Mesenchymal stem cell (in vitro differentiated cells and primary cell): ENCODE measurements at regions not wholly inside any gene's neighbourhood (a gene's known extent, or its start where the extent isn't known, plus 50 kb on each side); places are given as distances from the start of the nearest gene placed in this dataset.

Source experiments
- DNase-seq: peaks from one replicate; pipeline ENCODE4 v3.0.0-alpha.2; 2013
- H2AFZ ChIP-seq: one replicate; pipeline ENCODE4 v1.6.1; 2013; ENCODE audit warnings: low read depth, mild to moderate bottlenecking, control low read depth, inconsistent platforms, low read length, moderate library complexity
- H2AK5ac ChIP-seq: 2 replicates; pipeline ENCODE4 v1.6.1; 2013; ENCODE audit warnings: low read length, moderate library complexity, mild to moderate bottlenecking, inconsistent platforms; ENCODE audit not compliant: severe bottlenecking
- H2BK120ac ChIP-seq: one replicate; pipeline ENCODE4 v1.6.1; 2013; ENCODE audit warnings: low read depth, mild to moderate bottlenecking, inconsistent platforms, low read length, moderate library complexity
- H2BK12ac ChIP-seq, 2 experiments: one replicate each; pipeline ENCODE4 v1.6.1; 2013; ENCODE audit warnings: inconsistent platforms in 2 of 2, low read length in 2 of 2, mild to moderate bottlenecking in 2 of 2, moderate library complexity in 2 of 2, control low read depth in 1 of 2
- H2BK15ac ChIP-seq: one replicate; pipeline ENCODE4 v1.6.1; 2013; ENCODE audit warnings: mild to moderate bottlenecking, low read depth, inconsistent platforms; ENCODE audit not compliant: poor library complexity, severe bottlenecking
- H2BK5ac ChIP-seq: 2 replicates; pipeline ENCODE4 v1.6.1; 2013; ENCODE audit warnings: low read depth, mild to moderate bottlenecking, low read length, control low read depth, inconsistent platforms; ENCODE audit not compliant: poor library complexity, severe bottlenecking
- H3K14ac ChIP-seq, 2 experiments: one replicate each; pipeline ENCODE4 v1.6.1; 2013; ENCODE audit warnings: inconsistent platforms in 2 of 2, low read length in 2 of 2, control low read depth in 1 of 2, mild to moderate bottlenecking in 1 of 2, moderate library complexity in 1 of 2
- H3K18ac ChIP-seq, 2 experiments: one replicate each; pipeline ENCODE4 v1.6.1; 2013; ENCODE audit warnings: inconsistent platforms in 2 of 2, low read length in 2 of 2, control low read depth in 1 of 2, low read depth in 1 of 2, mild to moderate bottlenecking in 1 of 2
- H3K23ac ChIP-seq, 2 experiments: one replicate each; pipeline ENCODE4 v1.6.1; 2013; ENCODE audit warnings: inconsistent platforms in 2 of 2, low read length in 2 of 2, mild to moderate bottlenecking in 2 of 2, moderate library complexity in 2 of 2, control low read depth in 1 of 2
- H3K27ac ChIP-seq: 2 replicates; pipeline ENCODE4 v1.5.1; 2013; ENCODE audit warnings: mild to moderate bottlenecking, moderate library complexity, low read length, control low read depth, inconsistent platforms; ENCODE audit not compliant: poor library complexity, severe bottlenecking
- H3K27me3 ChIP-seq, 2 experiments: 2 replicates each; pipeline versions ENCODE4 v1.6.1 to v1.7.0; 2013; ENCODE audit warnings: low read length in 2 of 2, mild to moderate bottlenecking in 2 of 2, moderate library complexity in 2 of 2, control low read depth in 1 of 2, inconsistent platforms in 1 of 2; ENCODE audit not compliant: control insufficient read depth in 1 of 2, insufficient read depth in 1 of 2
- H3K36me3 ChIP-seq, 2 experiments: 2 replicates each; pipeline versions ENCODE4 v1.6.1 to v1.7.0; 2013; ENCODE audit warnings: low read length in 2 of 2, control low read depth in 1 of 2, inconsistent platforms in 1 of 2, low read depth in 1 of 2, mild to moderate bottlenecking in 1 of 2; ENCODE audit not compliant: insufficient read depth in 2 of 2, control insufficient read depth in 1 of 2
- H3K4ac ChIP-seq, 2 experiments: one replicate each; pipeline ENCODE4 v1.6.1; 2013; ENCODE audit warnings: inconsistent platforms in 2 of 2, low read length in 2 of 2, mild to moderate bottlenecking in 2 of 2, moderate library complexity in 2 of 2, control low read depth in 1 of 2, low read depth in 1 of 2
- H3K4me1 ChIP-seq: 2 replicates; pipeline ENCODE4 v1.6.1; 2013; ENCODE audit warnings: low read depth, low read length, control low read depth; ENCODE audit not compliant: control insufficient read depth, insufficient read depth
- H3K4me2 ChIP-seq: 2 replicates; pipeline ENCODE4 v1.6.1; 2013; ENCODE audit warnings: low read length, mild to moderate bottlenecking, inconsistent platforms; ENCODE audit not compliant: poor library complexity, severe bottlenecking
- H3K4me3 ChIP-seq, 2 experiments: 2 replicates each; pipeline versions ENCODE4 v1.5.1 to v1.7.0; 2013; ENCODE audit warnings: low read length in 2 of 2, mild to moderate bottlenecking in 2 of 2, control low read depth in 1 of 2, low read depth in 1 of 2; ENCODE audit not compliant: insufficient read depth in 1 of 2
- H3K79me1 ChIP-seq: replicated peaks from 2 replicates; pipeline ENCODE4 v1.6.1; 2013; ENCODE audit warnings: mild to moderate bottlenecking, control low read depth, low read length, inconsistent platforms; ENCODE audit not compliant: poor library complexity, severe bottlenecking
- H3K9ac ChIP-seq: 2 replicates; pipeline ENCODE4 v1.7.0; 2013; ENCODE audit warnings: mild to moderate bottlenecking, low read length, moderate library complexity
- H3K9me3 ChIP-seq: 2 replicates; pipeline ENCODE4 v1.7.0; 2013; ENCODE audit warnings: mild to moderate bottlenecking, low read length; ENCODE audit not compliant: control insufficient read depth
- H4K8ac ChIP-seq: one replicate; pipeline ENCODE4 v1.6.1; 2013; ENCODE audit warnings: inconsistent platforms, mild to moderate bottlenecking, low read length, moderate library complexity
- H4K91ac ChIP-seq: one replicate; pipeline ENCODE4 v1.6.1; 2013; ENCODE audit warnings: mild to moderate bottlenecking, low read length, inconsistent platforms
- WGBS: methylation state at CpG from one replicate; pipeline ENCODE4 v1.1.7; 2013; ENCODE audit warnings: mixed read lengths; 5-methylcytosine and 5-hydroxymethylcytosine counted together

GRCh38 chr14:48936362-48936761 lies 649.8 kb downstream of the RPS29 start:
- Histone ChIP-seq H3K9me3 (no peaks in the 10 kb centered on the region), H3K23ac (no peak overlapping the region), H3K9ac (peak overlapping the region; percentile 10), H3K4me1 (no peaks in the 10 kb centered on the region), H2AK5ac (no peak overlapping the region), H3K79me1 (no peaks in the 10 kb centered on the region), H3K4me2 (no peak overlapping the region), H3K14ac (no peak overlapping the region), H2BK15ac (no peak overlapping the region), H3K27me3 (no peaks in the 10 kb centered on the region), H4K91ac (no peak overlapping the region), H3K4me3 (no peak overlapping the region), H3K27ac (no peak overlapping the region), H2BK5ac (no peak overlapping the region), H2BK120ac (no peak overlapping the region), H4K8ac (no peak overlapping the region), H2BK12ac (no peak overlapping the region), H3K18ac (no peak overlapping the region), H3K36me3 (no peaks in the 10 kb centered on the region), H3K4ac (no peak overlapping the region), H2AFZ (no peak overlapping the region)
- WGBS: 43% methylated on average over 1 of the region's 2 CpGs
- DNase-seq: peak; percentile 83

- H2BK12ac ChIP-seq: no peak overlapping the region
- no peak overlapping the region for H3K27ac ChIP-seq
- H4K8ac ChIP-seq: no peak overlapping the region
- no peaks in the 10 kb centered on the region for H3K27me3 ChIP-seq
- no peaks in the 10 kb centered on the region for H3K4me1 ChIP-seq
- no peak overlapping the region for H3K4me3 ChIP-seq
- no peak overlapping the region for H2BK120ac ChIP-seq
- no peak overlapping the region for H3K14ac ChIP-seq
- H3K9ac ChIP-seq: no peak overlapping the region
- no peak overlapping the region for H3K4ac ChIP-seq
- WGBS: 95% methylated on average over 6 of the region's 6 CpGs
- H2AFZ ChIP-seq: no peak overlapping the region
- H3K9me3 ChIP-seq: no peaks in the 10 kb centered on the region
- no peak overlapping the region for H3K4me2 ChIP-seq
- H2BK5ac ChIP-seq: no peak overlapping the region
- no peak overlapping the region for H2AK5ac ChIP-seq
- no peak for DNase-seq
- H4K91ac ChIP-seq: no peak overlapping the region
- no peak overlapping the region for H2BK15ac ChIP-seq
- no peaks in the 10 kb centered on the region for H3K36me3 ChIP-seq
- H3K18ac ChIP-seq: no peak overlapping the region
- H3K23ac ChIP-seq: no peak overlapping the region
- H3K79me1 ChIP-seq: no peaks in the 10 kb centered on the region
Measured at GRCh38 chr14:48925184-48925583, 661.0 kb downstream of the RPS29 start.

GRCh38 chr14:48914921-48915320 lies 671.3 kb downstream of the RPS29 start:
- Histone ChIP-seq H3K4me3 (no peak overlapping the region), H3K4me2 (no peak overlapping the region), H2BK12ac (no peak overlapping the region), H3K18ac (no peak overlapping the region), H3K79me1 (no peaks in the 10 kb centered on the region), H3K27me3 (no peaks in the 10 kb centered on the region), H4K8ac (no peak overlapping the region), H3K9me3 (no peaks in the 10 kb centered on the region), H2BK5ac (no peak overlapping the region), H3K4me1 (peaks cover 2% of the 10 kb centered on the region), H2BK120ac (no peak overlapping the region), H3K9ac (no peak overlapping the region), H3K14ac (no peak overlapping the region), H3K27ac (no peak overlapping the region), H2AK5ac (no peak overlapping the region), H3K23ac (no peak overlapping the region), H2AFZ (no peak overlapping the region), H2BK15ac (no peak overlapping the region), H3K4ac (no peak overlapping the region), H4K91ac (no peak overlapping the region), H3K36me3 (no peaks in the 10 kb centered on the region)
- 73% methylated on average over 2 of the region's 4 CpGs for WGBS
- DNase-seq: no peak

GRCh38 chr14:48914382-48914781 lies 671.8 kb downstream of the RPS29 start:
- Histone ChIP-seq H3K4ac (no peak overlapping the region), H3K4me1 (peaks cover 2% of the 10 kb centered on the region), H3K4me2 (no peak overlapping the region), H3K4me3 (no peak overlapping the region), H2BK12ac (no peak overlapping the region), H3K9ac (no peak overlapping the region), H3K9me3 (no peaks in the 10 kb centered on the region), H4K8ac (no peak overlapping the region), H3K36me3 (no peaks in the 10 kb centered on the region), H3K14ac (no peak overlapping the region), H3K23ac (no peak overlapping the region), H3K79me1 (no peaks in the 10 kb centered on the region), H3K27ac (no peak overlapping the region), H2BK120ac (no peak overlapping the region), H2AK5ac (no peak overlapping the region), H2BK5ac (no peak overlapping the region), H2AFZ (no peak overlapping the region), H3K27me3 (no peaks in the 10 kb centered on the region), H3K18ac (no peak overlapping the region), H4K91ac (no peak overlapping the region), H2BK15ac (no peak overlapping the region)
- no peak for DNase-seq
- WGBS: 55% methylated on average over 1 of the region's 1 CpG
